ENCODE measurements at regions not wholly inside any gene's neighbourhood (a gene's known extent, or its start where the extent isn't known, plus 50 kb on each side); places are given as distances from the start of the nearest gene placed in this dataset.

DNA sequence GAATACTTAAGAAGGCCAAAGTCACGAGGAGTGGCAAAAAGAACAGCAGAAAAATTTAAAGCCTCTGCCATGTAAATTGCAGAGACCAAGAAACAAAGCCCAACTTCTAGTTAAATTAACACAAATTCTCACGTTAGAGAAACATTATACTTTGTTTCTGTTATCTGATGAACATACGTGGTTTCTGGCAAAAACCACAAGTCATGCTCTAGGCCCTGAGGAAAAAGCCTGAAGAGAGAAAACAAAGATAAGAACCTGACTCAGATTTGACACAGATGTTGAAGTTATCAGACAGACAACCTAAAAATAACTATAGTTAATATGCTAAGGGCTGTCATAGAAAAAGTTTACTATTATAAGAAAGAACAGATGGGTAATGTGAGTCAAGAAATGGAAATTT is 149.1 kb upstream of the PCDH10 start:
- in situ Hi-C loops (cut with MboI; ENCODE audit: low pct_ligation_motif_present in 1 of 4, low pct_unique_long_range_greater_than_20kb in 1 of 4, low sequenced_read_pairs in 3 of 4) (no loop called here), intact Hi-C loops (cut with DNase I; ENCODE audit: low total_unique reads) (no loop called here)
- H3K4me3 ChIP-seq: no peak overlapping the region
- H3K9me3 ChIP-seq: no peaks in the 10 kb centered on the region
- DNase-seq: no peak
- 50% methylated on average over 3 of the region's 3 CpGs for WGBS, 2 donors (ENCODE audit: low coverage in 1 of 2)
- no peaks in the 10 kb centered on the region for H3K36me3 ChIP-seq
- TF ChIP-seq POLR2AphosphoS5 (IDR thresholded peaks at IDR 0.05) (no peak), EP300 (IDR thresholded peaks at IDR 0.05; ENCODE audit: low read depth) (no peak), POLR2A (IDR thresholded peaks at IDR 0.05) (no peak)
- TF ChIP-seq, protein P1, sequence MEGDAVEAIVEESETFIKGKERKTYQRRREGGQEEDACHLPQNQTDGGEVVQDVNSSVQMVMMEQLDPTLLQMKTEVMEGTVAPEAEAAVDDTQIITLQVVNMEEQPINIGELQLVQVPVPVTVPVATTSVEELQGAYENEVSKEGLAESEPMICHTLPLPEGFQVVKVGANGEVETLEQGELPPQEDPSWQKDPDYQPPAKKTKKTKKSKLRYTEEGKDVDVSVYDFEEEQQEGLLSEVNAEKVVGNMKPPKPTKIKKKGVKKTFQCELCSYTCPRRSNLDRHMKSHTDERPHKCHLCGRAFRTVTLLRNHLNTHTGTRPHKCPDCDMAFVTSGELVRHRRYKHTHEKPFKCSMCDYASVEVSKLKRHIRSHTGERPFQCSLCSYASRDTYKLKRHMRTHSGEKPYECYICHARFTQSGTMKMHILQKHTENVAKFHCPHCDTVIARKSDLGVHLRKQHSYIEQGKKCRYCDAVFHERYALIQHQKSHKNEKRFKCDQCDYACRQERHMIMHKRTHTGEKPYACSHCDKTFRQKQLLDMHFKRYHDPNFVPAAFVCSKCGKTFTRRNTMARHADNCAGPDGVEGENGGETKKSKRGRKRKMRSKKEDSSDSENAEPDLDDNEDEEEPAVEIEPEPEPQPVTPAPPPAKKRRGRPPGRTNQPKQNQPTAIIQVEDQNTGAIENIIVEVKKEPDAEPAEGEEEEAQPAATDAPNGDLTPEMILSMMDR (IDR thresholded peaks at IDR 0.05): no peak
- no peak overlapping the region for H3K27ac ChIP-seq
- H3K4me1 ChIP-seq: no peaks in the 10 kb centered on the region
- H3K27me3 ChIP-seq: no peaks in the 10 kb centered on the region

DNA sequence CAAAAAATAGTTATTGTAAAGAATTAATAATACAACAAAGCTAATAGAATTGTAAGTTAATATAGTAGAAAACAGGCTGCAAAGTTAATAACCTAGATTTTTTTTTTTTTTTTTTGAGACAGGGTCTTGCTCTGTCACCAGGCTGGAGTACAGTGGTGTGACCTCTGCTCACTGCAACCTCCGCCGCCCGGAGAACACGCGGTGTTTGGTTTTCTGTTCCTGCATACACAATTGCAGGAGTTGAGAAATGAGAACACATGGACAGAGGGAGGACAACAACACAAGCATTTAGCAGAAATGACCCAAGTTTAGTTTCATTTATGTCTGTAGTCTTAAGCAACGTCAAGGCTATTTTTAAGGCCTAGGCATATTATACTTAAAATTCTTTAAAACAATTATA is 145.9 kb upstream of the PCDH10 start:
- Histone ChIP-seq H3K4me1 (no peaks in the 10 kb centered on the region), H3K9me3 (no peaks in the 10 kb centered on the region), H3K27ac (no peak overlapping the region), H3K4me3 (no peak overlapping the region), H3K27me3 (no peaks in the 10 kb centered on the region), H3K36me3 (no peaks in the 10 kb centered on the region)
- WGBS, 2 donors (ENCODE audit: low coverage in 1 of 2): 90 to 97% methylated on average over 6 of the region's 6 CpGs
- intact Hi-C loops (cut with DNase I; ENCODE audit: low total_unique reads) (no loop called here), in situ Hi-C loops (cut with MboI; ENCODE audit: low pct_ligation_motif_present in 1 of 4, low pct_unique_long_range_greater_than_20kb in 1 of 4, low sequenced_read_pairs in 3 of 4) (no loop called here)
- TF ChIP-seq, protein P1 (IDR thresholded peaks at IDR 0.05): no peak
- TF ChIP-seq EP300 (IDR thresholded peaks at IDR 0.05; ENCODE audit: low read depth) (no peak), POLR2AphosphoS5 (IDR thresholded peaks at IDR 0.05) (no peak), POLR2A (IDR thresholded peaks at IDR 0.05) (no peak)
- DNase-seq: no peak

DNA sequence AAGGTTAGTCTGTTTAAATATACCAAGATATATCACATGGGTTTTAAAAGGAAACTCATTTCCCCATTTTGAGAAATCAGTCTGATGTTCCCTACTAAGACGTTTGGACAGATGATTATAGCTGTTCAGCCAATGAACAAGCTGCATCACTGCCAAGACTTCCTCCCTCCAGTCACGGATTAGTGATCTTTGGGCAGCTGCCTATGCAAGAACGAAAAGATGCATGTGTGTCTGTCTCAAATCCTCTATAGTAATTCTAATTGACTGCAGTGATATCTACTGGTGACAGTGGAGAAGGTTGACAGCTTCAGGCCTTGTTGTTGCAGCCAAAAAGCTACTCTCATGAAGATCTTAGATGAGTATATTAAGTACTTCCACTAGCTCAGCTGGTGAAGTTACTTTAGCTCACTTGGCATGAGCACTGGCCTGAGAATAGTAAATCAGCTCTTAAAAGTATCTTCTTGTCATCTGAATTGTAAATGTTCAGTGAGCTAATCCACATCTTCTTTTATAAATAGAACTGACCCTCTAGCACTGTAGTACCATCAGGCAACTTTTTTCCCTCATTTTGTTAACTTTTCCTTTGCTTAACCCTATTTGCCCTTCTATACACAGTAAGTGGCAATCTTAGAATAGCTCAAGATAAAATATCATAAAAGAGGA is 134.5 kb upstream of the PCDH10 start:
- 8 to 26% methylated on average over 2 to 3 of the region's 3 CpGs for WGBS, 2 donors (ENCODE audit: low coverage in 1 of 2)
- Histone ChIP-seq H3K9me3 (no peaks in the 10 kb centered on the region), H3K4me1 (no peaks in the 10 kb centered on the region), H3K4me3 (no peak overlapping the region), H3K36me3 (no peaks in the 10 kb centered on the region), H3K27ac (no peak overlapping the region), H3K27me3 (no peaks in the 10 kb centered on the region)
- in situ Hi-C loops (cut with MboI; ENCODE audit: low pct_ligation_motif_present in 1 of 4, low pct_unique_long_range_greater_than_20kb in 1 of 4, low sequenced_read_pairs in 3 of 4) (no loop called here), intact Hi-C loops (cut with DNase I; ENCODE audit: low total_unique reads) (no loop called here)
- no peak for DNase-seq
- no peak for TF ChIP-seq POLR2A (IDR thresholded peaks at IDR 0.05)
- no peak for TF ChIP-seq POLR2AphosphoS5 (IDR thresholded peaks at IDR 0.05)
- no peak for TF ChIP-seq EP300 (IDR thresholded peaks at IDR 0.05; ENCODE audit: low read depth)
- TF ChIP-seq, protein P1 (IDR thresholded peaks at IDR 0.05): no peak

DNA sequence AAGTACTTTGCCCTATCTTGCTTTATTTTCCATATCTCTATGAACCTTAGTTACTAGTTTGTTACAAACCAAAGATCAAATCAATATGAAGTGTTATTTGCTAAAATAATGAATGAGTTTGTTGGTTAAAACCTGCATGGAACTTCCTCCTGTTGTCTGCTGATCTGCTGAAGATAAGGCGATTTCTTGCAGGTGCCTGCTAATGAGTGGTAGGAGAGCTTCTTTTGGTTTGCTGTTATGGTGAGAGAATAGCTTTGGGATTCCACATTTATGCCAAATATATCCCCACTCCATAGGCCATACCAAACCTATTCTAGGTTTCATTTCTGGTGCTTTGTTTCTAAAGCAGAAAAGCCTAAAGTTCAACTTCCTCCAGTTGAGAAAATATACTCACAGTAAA is 103.8 kb upstream of the PCDH10 start:
- 63 to 85% methylated on average over 1 of the region's 1 CpG for WGBS, 2 donors (ENCODE audit: low coverage in 1 of 2)
- Histone ChIP-seq H3K4me3 (no peak overlapping the region), H3K36me3 (no peaks in the 10 kb centered on the region), H3K9me3 (no peaks in the 10 kb centered on the region), H3K27me3 (no peaks in the 10 kb centered on the region), H3K4me1 (no peaks in the 10 kb centered on the region), H3K27ac (no peak overlapping the region)
- intact Hi-C loops (cut with DNase I; ENCODE audit: low total_unique reads): no loop called here
- DNase-seq: no peak
- in situ Hi-C loops (cut with MboI; ENCODE audit: low pct_ligation_motif_present in 1 of 4, low pct_unique_long_range_greater_than_20kb in 1 of 4, low sequenced_read_pairs in 3 of 4): no loop called here
- TF ChIP-seq POLR2A (IDR thresholded peaks at IDR 0.05) (no peak), EP300 (IDR thresholded peaks at IDR 0.05; ENCODE audit: low read depth) (no peak), POLR2AphosphoS5 (IDR thresholded peaks at IDR 0.05) (no peak)
- TF ChIP-seq, protein P1 (IDR thresholded peaks at IDR 0.05): no peak
